ENCODE measurements at regions not wholly inside any gene's neighbourhood (a gene's known extent, or its start where the extent isn't known, plus 50 kb on each side); places are given as distances from the start of the nearest gene placed in this dataset.

DNA sequence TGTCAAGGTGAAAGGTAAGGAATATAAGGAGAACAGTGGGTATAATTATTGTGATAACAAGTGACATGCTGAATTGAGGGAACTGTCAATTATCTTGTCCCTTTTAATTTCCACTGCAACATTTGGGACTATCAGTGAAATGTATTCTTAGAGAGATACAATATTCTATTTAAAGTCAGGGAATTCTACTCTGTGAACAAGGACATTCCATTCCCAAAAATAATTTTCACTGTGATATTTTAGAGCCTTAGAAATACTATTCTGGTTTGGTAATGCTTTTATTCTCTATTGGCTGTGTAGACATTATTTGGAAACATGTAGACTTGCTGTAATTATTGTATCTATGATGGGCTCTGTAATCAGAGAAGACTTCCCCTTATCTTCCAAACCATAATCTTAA, 248.0 kb upstream of the PCSK5 start:
- ChIA-PET POLR2A (no interaction called here), CTCF (no interaction called here)
- no peaks in the 10 kb centered on the region for H3K27me3 ChIP-seq (ENCODE audit: control insufficient read depth in 2 of 2, insufficient read depth in 2 of 2, low read length in 2 of 2)
- DNase-seq (ENCODE audit: low read depth, low spot score) (no peak), FAIRE-seq (no peak)
- no peaks in the 10 kb centered on the region for H3K9me1 ChIP-seq (replicated peaks; ENCODE audit: control insufficient read depth, extremely low read depth, insufficient read depth, low read length)
- H3K79me2 ChIP-seq (ENCODE audit: control insufficient read depth, insufficient read depth, low read length), result no peaks in the 10 kb centered on the region
- no peaks in the 10 kb centered on the region for H3K4me1 ChIP-seq (ENCODE audit: control insufficient read depth, extremely low read depth, insufficient read depth, low read length)
- BruUV-seq (replicated peaks), result no TSS peak
- H3K9ac ChIP-seq (replicated peaks; ENCODE audit: extremely low read depth, insufficient read depth, low read length), result no peak overlapping the region
- H2AFZ ChIP-seq (ENCODE audit: low read depth, low read length), result no peak overlapping the region
- TF ChIP-seq MYC (IDR thresholded peaks at IDR 0.05; ENCODE audit: low read depth, low read length), result no peak
- no peak for TF ChIP-seq JUN (IDR thresholded peaks at IDR 0.05; ENCODE audit: borderline replicate concordance, insufficient read depth, insufficient read length, low read depth)
- TF ChIP-seq POLR2A (IDR thresholded peaks at IDR 0.05; ENCODE audit: low read depth, low read length), result no peak
- TF ChIP-seq EZH2 (IDR thresholded peaks at IDR 0.05; ENCODE audit: borderline replicate concordance, low read depth, low read length, severe bottlenecking), result no peak
- TF ChIP-seq, protein P1, sequence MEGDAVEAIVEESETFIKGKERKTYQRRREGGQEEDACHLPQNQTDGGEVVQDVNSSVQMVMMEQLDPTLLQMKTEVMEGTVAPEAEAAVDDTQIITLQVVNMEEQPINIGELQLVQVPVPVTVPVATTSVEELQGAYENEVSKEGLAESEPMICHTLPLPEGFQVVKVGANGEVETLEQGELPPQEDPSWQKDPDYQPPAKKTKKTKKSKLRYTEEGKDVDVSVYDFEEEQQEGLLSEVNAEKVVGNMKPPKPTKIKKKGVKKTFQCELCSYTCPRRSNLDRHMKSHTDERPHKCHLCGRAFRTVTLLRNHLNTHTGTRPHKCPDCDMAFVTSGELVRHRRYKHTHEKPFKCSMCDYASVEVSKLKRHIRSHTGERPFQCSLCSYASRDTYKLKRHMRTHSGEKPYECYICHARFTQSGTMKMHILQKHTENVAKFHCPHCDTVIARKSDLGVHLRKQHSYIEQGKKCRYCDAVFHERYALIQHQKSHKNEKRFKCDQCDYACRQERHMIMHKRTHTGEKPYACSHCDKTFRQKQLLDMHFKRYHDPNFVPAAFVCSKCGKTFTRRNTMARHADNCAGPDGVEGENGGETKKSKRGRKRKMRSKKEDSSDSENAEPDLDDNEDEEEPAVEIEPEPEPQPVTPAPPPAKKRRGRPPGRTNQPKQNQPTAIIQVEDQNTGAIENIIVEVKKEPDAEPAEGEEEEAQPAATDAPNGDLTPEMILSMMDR (IDR thresholded peaks at IDR 0.05; ENCODE audit: extremely low read depth in 1 of 2, insufficient read depth in 1 of 2, low read depth in 1 of 2, low read length in 2 of 2), result no peak
- no peak for TF ChIP-seq FOS (IDR thresholded peaks at IDR 0.05; ENCODE audit: borderline replicate concordance, insufficient read depth, low read length)
- TF ChIP-seq GATA2 (IDR thresholded peaks at IDR 0.05; ENCODE audit: insufficient read depth, insufficient read length, low read depth, low read length), result no peak
- H3K9me3 ChIP-seq (replicated peaks; ENCODE audit: control insufficient read depth, insufficient read depth, low read length), result no peaks in the 10 kb centered on the region
- no peak overlapping the region for H3K4me2 ChIP-seq (ENCODE audit: insufficient read depth, low read length)
- dilution Hi-C loops (cut with MboI; ENCODE audit: extremely low pct_ligation_motif_present, low sequenced_read_pairs) (no loop called here), intact Hi-C loops (cut with micrococcal nuclease) (no loop called here)
- H3K27ac ChIP-seq (ENCODE audit: insufficient read depth, low read depth, low read length), result no peak overlapping the region
- H3K4me3 ChIP-seq (replicated peaks in 1 of 3; ENCODE audit: insufficient read depth in 1 of 3, low read depth in 1 of 3, low read length in 3 of 3), result no peak overlapping the region
- no peaks in the 10 kb centered on the region for H3K36me3 ChIP-seq (ENCODE audit: control insufficient read depth in 2 of 2, extremely low read depth in 1 of 2, insufficient read depth in 2 of 2, low read length in 2 of 2)
- H4K20me1 ChIP-seq (replicated peaks; ENCODE audit: control insufficient read depth, extremely low read depth, insufficient read depth, low read length), result no peaks in the 10 kb centered on the region

DNA sequence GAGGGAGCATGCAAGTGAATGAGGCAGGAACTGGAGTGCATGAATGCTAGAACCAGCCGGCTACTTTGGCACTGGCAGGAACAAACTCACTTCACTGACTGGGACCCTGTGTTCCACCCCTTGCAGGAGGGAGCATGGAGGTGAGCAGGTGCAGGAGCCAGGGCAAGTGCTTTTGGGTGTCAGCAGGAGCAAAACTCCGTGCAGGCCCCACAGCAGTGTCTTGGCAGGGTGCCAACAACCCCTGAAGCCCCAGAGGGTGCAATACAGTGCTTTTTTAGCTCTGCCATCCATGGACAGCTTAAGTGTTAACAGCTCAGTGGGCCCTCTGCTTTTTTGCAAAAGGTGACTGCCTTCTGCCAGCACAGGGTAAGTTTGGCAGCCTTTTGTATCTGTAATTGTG, 245.8 kb upstream of the PCSK5 start:
- TF ChIP-seq FOS (IDR thresholded peaks at IDR 0.05; ENCODE audit: borderline replicate concordance, insufficient read depth, low read length) (no peak), POLR2A (IDR thresholded peaks at IDR 0.05; ENCODE audit: low read depth, low read length) (no peak), JUN (IDR thresholded peaks at IDR 0.05; ENCODE audit: borderline replicate concordance, insufficient read depth, insufficient read length, low read depth) (no peak), EZH2 (IDR thresholded peaks at IDR 0.05; ENCODE audit: borderline replicate concordance, low read depth, low read length, severe bottlenecking) (no peak), POLR2AphosphoS5 (IDR thresholded peaks at IDR 0.05; ENCODE audit: insufficient read depth, low read depth, low read length) (no peak), GATA2 (IDR thresholded peaks at IDR 0.05; ENCODE audit: insufficient read depth, insufficient read length, low read depth, low read length) (no peak), MYC (IDR thresholded peaks at IDR 0.05; ENCODE audit: low read depth, low read length) (no peak)
- TF ChIP-seq, protein P1 (IDR thresholded peaks at IDR 0.05; ENCODE audit: extremely low read depth in 1 of 2, insufficient read depth in 1 of 2, low read depth in 1 of 2, low read length in 2 of 2), result no peak
- dilution Hi-C loops (cut with MboI; ENCODE audit: extremely low pct_ligation_motif_present, low sequenced_read_pairs), result no loop called here
- Histone ChIP-seq H3K79me2 (ENCODE audit: control insufficient read depth, insufficient read depth, low read length) (no peaks in the 10 kb centered on the region), H3K27ac (ENCODE audit: insufficient read depth, low read depth, low read length) (no peak overlapping the region), H3K9ac (replicated peaks; ENCODE audit: extremely low read depth, insufficient read depth, low read length) (no peak overlapping the region), H3K36me3 (ENCODE audit: control insufficient read depth in 2 of 2, extremely low read depth in 1 of 2, insufficient read depth in 2 of 2, low read length in 2 of 2) (no peaks in the 10 kb centered on the region), H3K9me1 (replicated peaks; ENCODE audit: control insufficient read depth, extremely low read depth, insufficient read depth, low read length) (no peaks in the 10 kb centered on the region), H3K27me3 (ENCODE audit: control insufficient read depth in 2 of 2, insufficient read depth in 2 of 2, low read length in 2 of 2) (no peaks in the 10 kb centered on the region), H3K4me3 (replicated peaks in 1 of 3; ENCODE audit: insufficient read depth in 1 of 3, low read depth in 1 of 3, low read length in 3 of 3) (no peak overlapping the region), H2AFZ (ENCODE audit: low read depth, low read length) (no peak overlapping the region), H3K4me1 (ENCODE audit: control insufficient read depth, extremely low read depth, insufficient read depth, low read length) (no peaks in the 10 kb centered on the region), H3K4me2 (ENCODE audit: insufficient read depth, low read length) (no peak overlapping the region), H3K9me3 (replicated peaks; ENCODE audit: control insufficient read depth, insufficient read depth, low read length) (no peaks in the 10 kb centered on the region), H4K20me1 (replicated peaks; ENCODE audit: control insufficient read depth, extremely low read depth, insufficient read depth, low read length) (no peaks in the 10 kb centered on the region)
- intact Hi-C loops (cut with micrococcal nuclease), result no loop called here
- no TSS peak for BruUV-seq (replicated peaks)
- CTCF ChIA-PET, result no interaction called here
- DNase-seq (ENCODE audit: low read depth, low spot score) (no peak), FAIRE-seq (no peak)
- POLR2A ChIA-PET, result no interaction called here
